ENCODE measurements at regions not wholly inside any gene's neighbourhood (a gene's known extent, or its start where the extent isn't known, plus 50 kb on each side); places are given as distances from the start of the nearest gene placed in this dataset.

DNA sequence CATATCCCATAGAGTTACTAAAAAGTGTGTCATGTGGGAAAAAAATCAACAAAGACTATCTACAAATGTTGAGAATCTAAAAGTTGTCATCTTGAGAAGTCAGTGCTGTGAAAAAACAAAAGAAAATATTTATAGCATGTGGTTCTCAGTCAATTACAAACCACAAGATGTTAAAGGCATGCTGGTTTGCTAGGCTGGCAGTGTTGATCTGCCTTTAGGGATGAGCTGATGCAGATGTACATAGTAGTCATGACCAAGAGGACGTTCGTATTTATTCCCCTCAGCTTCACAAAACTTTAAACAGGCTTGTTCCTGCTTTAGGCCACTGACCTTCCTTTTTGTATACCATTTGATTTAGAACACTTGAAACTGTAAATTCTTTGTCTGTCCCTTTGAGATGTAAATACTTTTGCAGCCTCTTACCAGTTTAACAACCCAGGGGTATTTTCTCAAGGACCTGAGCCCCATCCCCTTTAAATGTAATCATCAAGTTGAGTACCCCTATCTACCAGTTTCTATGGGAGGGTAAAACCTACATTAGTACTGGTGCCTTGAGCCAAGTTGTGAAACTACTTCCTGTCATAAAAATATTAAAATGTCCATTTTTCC lies 446.6 kb downstream of the KCNJ18 start:
- TF ChIP-seq BHLHE40 (IDR thresholded peaks at IDR 0.05; ENCODE audit: borderline replicate concordance) = no peak
- TF ChIP-seq FOXA1 (IDR thresholded peaks at IDR 0.05) = no peak
- no peak for TF ChIP-seq TARDBP (IDR thresholded peaks at IDR 0.05)
- no peak for TF ChIP-seq SP1 (IDR thresholded peaks at IDR 0.05)
- TF ChIP-seq HDGF (IDR thresholded peaks at IDR 0.05; ENCODE audit: borderline replicate concordance) = no peak
- TF ChIP-seq FOXK2 (IDR thresholded peaks at IDR 0.05) = no peak
- TF ChIP-seq FOXM1 (IDR thresholded peaks at IDR 0.05; ENCODE audit: borderline replicate concordance) = no peak
- TF ChIP-seq L3MBTL2 (conservative IDR thresholded peaks at IDR 0.05) = no peak
- TF ChIP-seq ARNT (IDR thresholded peaks at IDR 0.05) = no peak
- no peak for TF ChIP-seq ELF4 (IDR thresholded peaks at IDR 0.05)

All from HEK293T (cell line).